NCI-H2227 (cell line): ENCODE measurements at regions not wholly inside any gene's neighbourhood (a gene's known extent, or its start where the extent isn't known, plus 50 kb on each side); places are given as distances from the start of the nearest gene placed in this dataset.
"Not testable (repeated sequence)": the region's sequence is repeated elsewhere in the genome, so short reads cannot be mapped to it uniquely, and the experiment has no call there.

ENCODE experiments used
- DNase-seq: peaks from one replicate; lab custom pipeline; 2025; ENCODE audit not compliant: unreplicated experiment; lab: John Stamatoyannopoulos, UW

DNA sequence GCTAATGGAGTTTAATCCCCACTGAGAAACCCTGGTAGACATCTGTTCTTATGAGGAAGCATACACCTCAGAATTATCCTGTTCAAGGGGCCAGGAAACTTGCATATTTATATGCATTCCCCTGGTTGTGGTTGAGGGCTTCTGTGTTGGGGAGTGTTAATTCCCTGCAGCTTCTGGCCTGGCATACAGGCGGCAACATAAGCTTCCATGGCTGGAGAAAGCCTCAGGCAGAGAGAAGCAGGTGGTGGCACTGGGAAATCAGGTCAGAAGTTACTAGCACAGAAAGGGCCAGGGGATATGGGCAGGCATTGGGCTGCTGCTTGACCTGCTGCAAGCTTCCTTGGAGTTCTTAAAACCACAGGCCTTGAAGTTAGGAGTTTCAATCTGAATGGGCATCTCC, 166.1 kb upstream of the SEMA6A start:
- no peak for DNase-seq

DNA sequence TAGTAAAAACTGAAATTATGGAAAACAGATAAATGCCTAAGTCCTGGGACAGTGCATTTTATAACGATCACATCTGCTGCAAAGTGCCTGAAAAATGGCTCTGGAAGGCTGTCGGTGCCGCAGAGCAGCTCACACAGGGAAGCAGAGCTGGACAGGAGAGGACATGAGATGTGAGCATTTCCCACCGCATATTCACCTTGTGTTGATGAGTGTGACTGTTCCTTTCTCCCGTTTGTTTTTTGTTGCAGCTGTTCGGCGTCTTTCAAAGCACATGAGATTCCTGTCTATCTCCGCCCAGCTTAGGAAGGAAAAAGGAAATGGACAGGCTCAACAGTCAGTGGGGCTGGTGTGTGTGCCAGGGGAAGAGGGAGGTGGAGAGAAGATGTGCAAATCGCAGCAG, 164.9 kb upstream of the SEMA6A start:
- DNase-seq, result no peak

DNA sequence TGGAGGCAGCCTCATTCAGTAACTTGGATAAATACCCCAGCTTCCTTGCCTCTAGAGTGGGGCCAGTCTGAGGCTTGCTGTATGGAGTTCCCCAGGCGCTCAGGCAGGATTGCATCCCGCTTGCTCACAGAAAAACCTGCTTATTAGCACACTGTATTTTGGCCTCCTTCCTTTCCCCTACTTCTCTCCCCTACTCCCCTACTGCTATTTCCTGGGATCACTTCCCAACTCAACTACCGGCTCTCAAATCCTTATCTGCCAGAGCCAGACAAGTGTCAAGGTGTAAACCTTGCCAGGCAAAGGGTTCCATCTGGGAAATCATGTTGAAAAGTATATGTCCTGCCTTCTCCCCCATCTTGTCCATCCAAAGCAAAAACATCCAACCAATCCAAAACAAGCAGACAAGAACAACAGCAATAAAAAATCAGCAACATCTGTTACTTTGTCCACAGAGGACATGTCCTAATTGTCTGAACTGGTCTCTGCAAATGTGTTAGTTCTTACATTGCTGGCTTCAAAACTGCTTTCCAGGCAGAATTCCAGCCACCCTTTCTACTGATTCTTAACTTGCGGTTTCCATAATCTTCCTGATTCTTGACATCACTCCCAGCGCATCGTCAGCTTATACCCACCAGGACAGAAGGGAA, 164.1 kb upstream of the SEMA6A start:
- DNase-seq, result no peak

DNA sequence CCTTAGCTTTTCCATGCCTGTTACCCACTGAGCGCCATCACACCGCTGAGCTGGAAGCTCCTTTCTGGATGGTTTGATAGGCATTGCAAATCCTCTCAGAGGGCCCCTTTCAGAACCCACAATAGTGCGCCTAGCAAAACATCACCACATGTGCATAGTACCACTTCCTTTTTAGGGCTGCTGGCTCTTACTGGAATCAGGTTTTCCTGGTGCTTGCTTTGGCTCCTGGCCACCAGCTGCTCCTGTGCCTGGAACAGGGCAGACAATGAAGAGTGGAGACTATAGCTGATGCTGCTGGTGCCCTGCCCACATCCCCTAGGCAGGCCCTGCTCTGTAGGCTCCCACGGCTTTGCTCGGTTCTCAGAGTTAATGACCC, 163.6 kb upstream of the SEMA6A start:
- no peak for DNase-seq

DNA sequence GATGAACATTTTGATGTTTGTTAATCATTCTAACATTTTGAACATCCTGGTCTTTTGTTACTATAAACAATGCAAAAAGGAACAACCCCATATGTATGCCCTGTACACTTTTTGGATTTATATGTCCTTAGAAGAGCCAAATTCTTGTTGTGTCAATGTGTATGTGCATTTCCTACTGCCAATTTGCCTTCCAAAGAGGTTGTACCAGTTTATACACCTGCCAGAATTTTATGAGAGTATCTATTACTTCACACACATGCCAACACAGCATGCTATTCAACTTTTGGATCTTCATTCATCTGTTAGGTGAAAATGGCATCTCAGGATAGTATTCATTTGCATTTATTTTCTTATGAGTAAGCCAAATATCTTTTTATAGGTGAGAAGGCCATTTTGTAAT, 162.0 kb upstream of the SEMA6A start:
- DNase-seq, result no peak

DNA sequence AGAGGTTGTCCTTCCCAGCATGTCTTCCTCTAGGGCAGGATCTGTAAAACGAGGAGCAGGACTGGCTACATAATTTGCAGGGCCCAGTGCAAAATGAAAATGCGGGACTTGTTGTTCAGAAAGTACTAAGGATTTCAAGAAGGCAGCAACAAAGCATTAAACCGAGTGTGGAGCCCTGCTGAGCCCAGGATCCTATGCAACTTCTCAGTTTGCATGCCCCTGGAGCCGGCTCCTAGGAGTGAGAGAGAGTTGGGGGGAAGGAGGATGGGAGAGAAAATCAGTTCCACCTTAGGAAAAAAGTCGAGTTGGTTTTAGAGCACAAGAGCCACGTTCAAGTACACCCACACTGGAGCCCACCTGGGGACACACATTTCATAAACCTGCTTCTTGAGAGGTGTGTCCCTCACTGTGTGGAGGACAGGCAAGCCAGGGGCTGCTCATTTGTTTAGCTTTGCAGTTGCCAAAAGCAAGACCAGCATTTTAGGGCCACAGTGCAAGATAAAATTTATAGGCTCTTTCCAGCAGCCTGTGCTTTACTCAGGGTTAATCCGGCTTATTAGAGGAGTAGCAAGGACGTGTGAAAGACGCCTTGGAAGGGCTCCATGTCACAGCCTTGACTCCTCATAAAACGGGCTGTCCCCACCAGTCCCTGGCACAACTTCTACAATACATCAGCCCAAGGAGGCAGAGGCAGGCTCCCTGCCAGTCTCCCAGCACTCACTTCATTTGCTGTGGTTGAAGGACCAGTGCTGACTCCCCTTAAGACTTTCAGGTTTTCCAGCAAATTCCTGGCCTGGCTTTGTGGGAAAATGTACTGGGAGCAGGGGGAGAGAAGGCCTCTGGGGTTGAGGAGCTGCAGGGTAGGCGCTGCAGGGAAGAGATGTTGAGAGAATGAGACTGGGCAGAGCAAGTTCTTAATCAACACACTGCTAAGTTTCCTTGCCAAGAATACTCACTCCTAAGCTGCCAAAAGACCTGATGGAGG, 159.7 kb upstream of the SEMA6A start:
- DNase-seq, result no peak

DNA sequence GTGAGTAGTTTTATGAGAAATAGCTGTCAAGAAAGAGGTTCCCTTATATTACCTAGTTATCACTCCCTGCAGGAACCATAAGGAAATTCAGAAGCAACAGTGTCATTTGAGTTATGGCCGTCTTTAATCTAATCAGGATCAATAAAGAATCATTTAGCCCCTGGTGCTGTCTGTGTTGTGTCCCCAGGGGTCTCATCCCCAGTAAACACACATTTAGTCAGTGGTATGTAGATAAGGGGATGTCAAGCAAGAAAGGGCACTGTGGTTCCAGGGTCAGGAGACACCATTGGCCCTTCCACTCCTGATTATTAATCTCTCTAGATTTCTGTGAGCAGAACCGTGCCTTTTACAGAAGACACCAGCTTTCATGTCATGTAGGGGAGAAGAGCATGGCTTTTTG, 158.0 kb upstream of the SEMA6A start:
- no peak for DNase-seq

DNA sequence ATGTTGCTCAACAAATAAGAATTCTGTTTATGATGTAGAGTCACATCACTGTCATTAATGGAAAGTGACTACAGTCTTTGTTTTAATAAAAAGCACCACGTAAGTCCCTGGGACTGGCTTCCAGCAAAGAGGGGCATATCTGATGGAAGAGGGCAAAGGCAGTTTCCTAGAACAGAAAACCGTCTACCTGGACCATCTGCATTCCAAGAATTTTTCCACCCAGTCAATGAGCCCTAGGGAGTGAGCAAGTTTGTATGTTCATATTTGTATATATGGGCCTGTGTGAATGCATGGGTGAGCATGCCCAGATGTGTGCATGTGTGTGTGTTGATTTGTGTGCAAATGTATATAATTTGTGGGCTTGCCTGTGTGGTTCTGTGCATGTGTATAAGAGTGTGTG, 156.8 kb upstream of the SEMA6A start:
- no peak for DNase-seq

DNA sequence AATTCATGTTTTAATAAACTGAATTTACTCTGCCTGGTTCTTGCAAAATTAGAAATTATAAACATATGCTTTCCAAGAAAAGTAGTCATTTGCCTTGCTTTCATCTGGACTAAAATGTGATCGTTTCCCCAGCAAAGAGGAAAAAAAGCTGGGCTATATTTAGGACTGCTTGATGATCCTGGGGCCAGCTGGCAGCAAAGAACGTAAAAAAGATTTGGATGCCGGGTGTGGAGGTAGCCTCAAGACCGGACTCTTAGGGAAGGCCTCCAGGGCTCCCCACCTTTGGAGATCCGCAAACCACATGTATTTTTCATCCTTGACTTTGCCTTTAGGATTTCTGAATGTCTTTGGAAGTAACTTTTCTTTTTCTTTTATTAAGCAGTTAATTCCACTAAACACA, 156.1 kb upstream of the SEMA6A start:
- no peak for DNase-seq

DNA sequence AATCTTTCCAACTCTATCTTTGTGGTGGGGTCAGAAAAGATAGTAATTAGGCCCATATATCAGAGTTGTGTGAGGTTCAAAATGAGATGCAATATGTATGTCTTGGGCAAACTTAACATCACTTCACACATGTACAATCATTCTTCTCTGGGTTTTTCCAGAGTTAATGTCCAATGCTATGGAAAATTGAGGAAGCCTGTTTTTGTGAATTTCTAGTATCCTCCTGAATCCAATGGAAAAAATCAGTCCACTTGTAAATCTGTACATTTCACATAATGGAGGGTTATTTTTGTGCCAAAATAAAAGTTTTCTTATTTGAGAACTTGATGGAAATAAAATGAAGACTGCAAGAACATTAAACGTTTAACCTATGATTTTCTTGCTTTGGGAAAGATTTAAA, 155.6 kb upstream of the SEMA6A start:
- DNase-seq, result no peak

DNA sequence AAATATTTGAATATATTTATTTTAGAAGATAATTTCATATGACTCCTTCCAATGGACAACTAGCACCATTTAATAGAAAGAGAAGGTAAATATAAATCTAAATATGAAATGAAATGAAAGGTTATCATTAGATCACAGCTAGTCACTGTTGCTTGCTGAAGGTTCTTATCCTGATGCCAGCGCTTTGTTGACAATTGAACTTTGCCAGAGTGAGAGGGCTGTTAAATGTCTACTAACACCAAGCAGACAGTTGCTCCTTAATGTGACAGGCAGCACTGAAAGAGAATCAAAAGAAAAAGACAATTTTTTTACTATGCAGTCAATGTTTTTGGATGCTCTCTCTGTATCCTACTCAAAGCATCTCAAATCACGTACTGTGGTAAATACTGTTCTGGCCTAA, 152.6 kb upstream of the SEMA6A start:
- DNase-seq, result no peak

DNA sequence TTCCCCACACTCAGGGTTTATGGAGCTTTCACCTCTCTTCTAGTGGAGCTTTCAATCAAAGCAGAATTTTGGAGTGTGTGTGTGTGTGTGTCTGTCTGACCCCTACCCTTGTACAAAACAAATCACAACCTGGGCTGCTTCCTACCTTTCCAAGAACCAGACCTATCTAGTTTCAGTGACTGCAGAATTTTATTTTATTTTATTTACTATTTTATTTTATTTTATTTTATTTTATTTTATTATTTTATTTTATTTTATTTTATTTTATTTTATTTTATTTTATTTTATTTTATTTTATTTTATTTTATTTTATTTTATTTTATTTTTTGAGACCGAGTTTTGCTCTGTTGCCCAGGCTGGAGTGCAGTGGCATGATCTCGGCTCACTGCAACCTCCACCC, 151.6 kb upstream of the SEMA6A start:
- not testable (repeated sequence) for DNase-seq

DNA sequence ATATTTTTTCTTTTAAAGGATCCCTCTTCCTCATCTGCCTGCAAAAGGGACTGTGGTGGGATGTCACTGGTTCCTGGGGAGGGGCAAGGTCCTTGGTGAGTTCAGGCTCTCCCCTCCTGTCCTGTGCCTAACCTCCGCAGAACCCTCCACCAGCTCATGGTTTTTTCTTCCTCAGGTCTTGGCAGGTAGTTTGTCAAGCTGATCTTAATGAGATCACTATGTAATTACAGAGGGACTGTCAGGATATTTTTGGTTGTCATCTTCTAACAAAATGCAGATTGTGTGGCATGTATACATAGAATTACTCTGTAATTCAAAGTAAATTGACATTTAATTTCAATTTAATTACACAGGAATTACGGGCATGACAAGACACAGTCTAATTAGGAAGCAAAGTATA, 150.3 kb upstream of the SEMA6A start:
- DNase-seq, result no peak

DNA sequence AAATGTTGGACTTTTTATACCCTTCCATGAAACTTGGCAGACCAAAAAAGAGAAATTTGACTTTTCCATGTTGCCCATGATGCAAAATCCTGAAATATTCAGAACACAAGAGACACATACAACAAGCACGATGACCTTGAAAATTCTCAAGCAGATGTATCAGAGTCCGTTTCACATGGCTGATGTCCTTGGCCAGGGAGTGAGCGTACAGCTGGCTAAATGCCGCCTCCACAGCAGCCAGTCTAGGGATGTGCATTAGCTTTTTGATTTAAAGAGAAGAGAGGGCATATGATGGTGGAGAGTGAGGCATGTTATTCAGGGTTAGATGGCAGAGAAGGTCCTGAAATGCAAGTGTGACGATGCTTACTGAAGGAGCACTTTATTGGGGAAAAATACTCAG, 148.0 kb upstream of the SEMA6A start:
- no peak for DNase-seq

DNA sequence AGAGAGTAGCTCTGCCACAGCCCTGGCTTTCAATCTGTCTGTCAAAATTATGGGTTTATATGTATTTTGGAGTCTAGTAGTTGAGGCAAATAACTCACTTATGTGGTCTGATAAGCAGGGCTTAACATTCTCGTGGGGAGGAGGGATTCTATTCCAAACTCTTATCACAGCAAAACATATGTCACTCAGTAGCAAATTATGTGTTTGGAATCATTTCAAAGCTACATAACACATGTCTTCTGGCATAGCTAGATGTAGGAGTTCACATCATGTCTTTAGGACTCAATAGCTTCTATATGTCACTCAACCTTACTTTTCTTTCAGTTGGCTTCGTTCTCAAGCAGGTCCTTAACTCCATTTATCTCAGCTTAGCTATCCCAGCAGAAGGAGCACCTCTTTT, 144.5 kb upstream of the SEMA6A start:
- no peak for DNase-seq

DNA sequence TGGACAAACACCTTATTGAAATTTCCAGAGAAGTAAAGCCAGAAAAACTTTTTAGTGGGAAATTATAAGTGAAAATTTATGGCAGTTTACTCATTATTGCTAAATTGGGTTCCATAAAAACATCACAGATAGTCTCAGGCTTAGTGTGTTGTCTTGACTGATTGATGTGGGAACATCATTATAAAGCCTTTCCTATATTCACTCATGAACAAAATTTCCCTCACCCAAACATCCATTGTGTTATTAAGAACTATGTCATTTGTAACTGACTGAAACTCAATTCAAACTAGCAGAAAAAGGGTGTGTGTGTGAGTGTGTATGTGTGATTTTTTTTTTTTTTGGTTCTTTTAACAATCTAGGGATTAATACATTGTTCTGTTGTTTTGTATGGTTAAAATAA, 143.7 kb upstream of the SEMA6A start:
- DNase-seq, result no peak

DNA sequence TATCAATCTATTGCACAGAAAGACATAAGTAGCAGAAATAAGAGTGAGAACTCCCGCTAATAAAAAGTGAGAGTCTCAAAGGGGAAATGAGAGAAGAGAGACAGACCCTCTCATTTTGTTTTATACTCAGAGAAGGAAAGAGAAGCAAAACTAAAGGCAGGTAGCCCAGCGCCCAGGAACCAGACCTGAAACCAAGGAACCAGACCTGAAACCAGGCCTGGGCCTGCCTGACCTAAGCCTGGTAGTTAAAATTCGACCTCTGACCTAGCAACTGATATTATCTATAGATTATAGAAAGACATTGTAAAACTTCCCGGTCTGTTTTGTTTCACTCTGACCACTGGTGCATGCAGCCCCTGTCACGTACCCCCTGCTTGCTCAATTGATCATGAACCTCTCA, 134.5 kb upstream of the SEMA6A start:
- no peak for DNase-seq

DNA sequence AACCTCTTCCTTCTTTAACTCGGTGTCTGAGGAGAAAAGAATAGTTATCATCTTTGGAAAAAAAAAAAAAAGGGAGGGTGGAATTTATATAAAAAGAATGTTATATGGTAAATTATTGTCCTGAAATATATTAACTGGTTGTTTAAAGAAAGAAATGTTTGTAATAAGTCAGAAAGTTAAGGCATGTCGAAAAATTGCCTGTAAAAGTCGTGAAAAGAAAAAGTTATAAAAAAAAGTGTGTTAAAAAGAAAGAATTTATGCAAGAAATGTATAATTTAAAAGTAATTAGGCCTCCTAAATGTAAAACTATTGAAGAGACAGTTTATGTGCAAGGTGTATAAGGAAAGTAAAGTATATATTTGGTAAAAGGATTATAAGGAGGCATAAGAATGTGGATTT, 130.5 kb upstream of the SEMA6A start:
- DNase-seq, result not testable (repeated sequence)

DNA sequence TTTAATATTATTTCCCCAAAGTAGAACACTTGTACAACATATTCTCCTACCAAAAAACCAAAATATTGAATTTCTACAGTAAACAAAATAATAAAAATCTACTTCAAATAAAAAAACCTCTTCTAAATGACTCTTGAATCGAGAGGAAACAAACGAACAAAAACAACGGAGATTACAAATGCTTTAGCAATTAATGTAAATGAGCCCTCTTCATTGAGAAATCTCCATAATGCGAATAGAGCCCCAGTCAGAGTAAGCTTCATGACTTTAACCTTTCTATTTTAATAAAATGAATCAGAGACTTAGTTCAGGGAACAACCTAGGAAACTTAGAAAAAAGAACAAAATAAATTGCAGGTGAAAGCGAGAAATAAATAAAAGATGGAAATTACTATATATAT, 129.3 kb upstream of the SEMA6A start:
- DNase-seq, result no peak

DNA sequence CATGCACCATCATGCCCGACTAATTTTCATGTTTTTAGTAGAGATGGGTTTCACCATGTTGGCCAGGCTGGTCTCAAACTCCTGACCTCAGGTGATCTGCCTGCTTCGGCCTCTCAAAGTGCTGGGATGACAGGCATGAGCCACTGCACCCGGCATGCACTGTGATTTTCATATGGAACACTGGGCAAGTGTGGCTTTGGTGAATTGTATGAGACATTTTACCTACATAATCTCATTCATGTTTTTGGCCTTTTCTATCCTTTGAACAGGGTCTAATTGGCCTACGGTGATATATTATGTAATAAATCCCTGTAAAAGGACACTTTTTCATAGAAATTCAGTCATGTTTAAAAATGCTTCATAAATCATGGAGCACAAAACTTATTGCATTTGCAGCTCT, 128.7 kb upstream of the SEMA6A start:
- DNase-seq, result no peak

DNA sequence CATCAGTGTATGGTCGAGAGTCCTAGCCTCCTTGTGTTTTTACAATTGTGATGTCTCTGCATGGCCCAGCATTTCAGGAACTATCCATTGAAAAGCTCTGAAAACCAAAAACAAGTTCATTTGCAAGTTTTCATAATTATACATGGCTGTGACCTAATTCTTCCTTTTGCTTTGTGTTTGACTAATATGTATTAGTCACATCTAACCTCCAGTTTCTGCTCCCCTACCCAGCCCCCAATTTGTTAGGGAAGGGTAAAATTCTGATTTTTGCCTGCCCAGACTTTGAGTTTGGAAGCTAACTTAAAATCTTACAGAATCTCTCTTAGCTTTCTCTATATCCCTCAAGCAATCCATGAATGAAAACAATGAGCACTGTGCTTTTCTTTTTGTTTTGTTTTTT, 128.2 kb upstream of the SEMA6A start:
- DNase-seq, result no peak

DNA sequence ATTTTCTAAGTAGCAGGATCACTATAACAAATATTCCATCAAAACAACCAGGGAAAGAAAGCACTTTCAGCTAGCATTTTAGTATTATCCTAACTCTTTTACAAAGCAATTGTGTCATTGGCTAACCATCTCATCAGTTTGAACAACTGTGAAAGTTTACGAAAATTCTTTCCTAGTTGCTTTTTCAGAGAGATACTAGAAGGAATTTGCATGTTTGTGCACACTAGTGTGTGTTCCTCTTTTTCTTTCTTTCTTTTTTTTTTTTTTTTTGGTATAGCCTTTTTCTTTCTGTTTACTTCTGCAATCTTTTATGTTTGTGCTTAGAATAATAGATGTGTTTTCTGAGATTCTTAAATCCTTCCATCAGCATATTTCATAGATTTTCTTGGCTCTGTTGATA, 124.7 kb upstream of the SEMA6A start:
- no peak for DNase-seq

DNA sequence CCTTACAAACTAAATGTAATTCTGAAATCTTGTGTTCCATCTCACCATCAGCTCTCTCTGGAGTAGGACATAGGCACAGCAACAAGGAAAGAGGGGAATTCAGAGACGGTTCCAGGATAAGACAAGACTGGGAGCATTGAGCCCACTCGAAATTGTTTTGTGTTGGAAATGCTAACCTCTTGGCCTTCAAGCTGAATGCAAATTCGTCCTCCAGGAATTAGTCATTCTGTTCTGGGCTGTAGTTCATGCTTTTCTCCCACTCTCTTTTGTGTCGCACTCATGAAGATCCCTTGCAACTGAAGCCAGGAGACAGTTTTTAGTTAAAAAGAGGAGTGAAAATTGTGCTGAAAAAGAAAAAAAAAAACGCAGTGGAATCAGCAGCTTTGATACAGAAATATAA, 121.7 kb upstream of the SEMA6A start:
- no peak for DNase-seq
